Skeletal muscle tissue (tissue), 3 donors: ENCODE measurements at regions not wholly inside any gene's neighbourhood (a gene's known extent, or its start where the extent isn't known, plus 50 kb on each side); places are given as distances from the start of the nearest gene placed in this dataset.
"Not testable (repeated sequence)": the region's sequence is repeated elsewhere in the genome, so short reads cannot be mapped to it uniquely, and the experiment has no call there.

ENCODE experiments used
- H3K27ac ChIP-seq: one replicate; pipeline ENCODE4 v1.7.0; 2013; ENCODE audit warnings: mild to moderate bottlenecking, low read depth, low read length, inconsistent platforms
- H3K27me3 ChIP-seq, 3 donors: one replicate each; pipeline ENCODE4 v1.7.0; 2013; ENCODE audit warnings: low read length in 3 of 3; ENCODE audit not compliant: control insufficient read depth in 3 of 3, insufficient read depth in 3 of 3
- H3K36me3 ChIP-seq, 3 donors: one replicate each; pipeline ENCODE4 v1.7.0; 2013; ENCODE audit warnings: low read length in 3 of 3; ENCODE audit not compliant: control insufficient read depth in 3 of 3, insufficient read depth in 3 of 3
- H3K4me1 ChIP-seq, 3 donors: one replicate each; pipeline ENCODE4 v1.7.0; 2013; ENCODE audit warnings: low read length in 3 of 3, mild to moderate bottlenecking in 3 of 3; ENCODE audit not compliant: control insufficient read depth in 3 of 3, insufficient read depth in 3 of 3
- H3K4me3 ChIP-seq, 3 donors: one replicate each; pipeline ENCODE4 v1.7.0; 2013; ENCODE audit warnings: low read length in 3 of 3
- H3K9ac ChIP-seq, 3 donors: one replicate each; pipeline ENCODE4 v1.7.0; 2013; ENCODE audit warnings: low read length in 3 of 3, mild to moderate bottlenecking in 3 of 3, moderate library complexity in 2 of 3, low read depth in 1 of 3
- H3K9me3 ChIP-seq, 3 donors: one replicate each; pipeline ENCODE4 v1.7.0; 2013; ENCODE audit warnings: low read length in 3 of 3; ENCODE audit not compliant: control insufficient read depth in 3 of 3
- donor health status: Osteomylitis.

- H3K27me3 ChIP-seq: no peaks in the 10 kb centered on the region
- H3K36me3 ChIP-seq: no peaks in the 10 kb centered on the region
- H3K4me3 ChIP-seq: no peak overlapping the region
- H3K9ac ChIP-seq: no peak overlapping the region
- no peaks in the 10 kb centered on the region for H3K9me3 ChIP-seq
- no peak overlapping the region for H3K27ac ChIP-seq
- no peaks in the 10 kb centered on the region for H3K4me1 ChIP-seq
Measured at GRCh38 chr2:150679456-150680120, 192.1 kb upstream of the RND3 start.

GRCh38 chr2:150677551-150677950 is 190.1 kb upstream of the RND3 start:
- Histone ChIP-seq H3K36me3 (no peaks in the 10 kb centered on the region), H3K4me1 (no peaks in the 10 kb centered on the region), H3K9ac (no peak overlapping the region), H3K4me3 (no peak overlapping the region), H3K9me3 (no peaks in the 10 kb centered on the region), H3K27me3 (no peaks in the 10 kb centered on the region), H3K27ac (no peak overlapping the region)

GRCh38 chr2:150676747-150677383 is 189.4 kb upstream of the RND3 start:
- H3K4me3 ChIP-seq: no peak overlapping the region
- H3K36me3 ChIP-seq: no peaks in the 10 kb centered on the region
- H3K9me3 ChIP-seq: no peaks in the 10 kb centered on the region
- no peak overlapping the region for H3K27ac ChIP-seq
- H3K4me1 ChIP-seq: no peaks in the 10 kb centered on the region
- H3K9ac ChIP-seq: no peak overlapping the region
- no peaks in the 10 kb centered on the region for H3K27me3 ChIP-seq

GRCh38 chr2:150675807-150676206 is 188.3 kb upstream of the RND3 start:
- Histone ChIP-seq H3K27me3 (no peaks in the 10 kb centered on the region), H3K36me3 (no peaks in the 10 kb centered on the region), H3K4me3 (no peak overlapping the region), H3K27ac (no peak overlapping the region), H3K4me1 (no peaks in the 10 kb centered on the region), H3K9me3 (no peaks in the 10 kb centered on the region), H3K9ac (no peak overlapping the region)

GRCh38 chr2:150674283-150674682 is 186.8 kb upstream of the RND3 start:
- Histone ChIP-seq H3K36me3 (no peaks in the 10 kb centered on the region), H3K9ac (no peak overlapping the region), H3K27ac (no peak overlapping the region), H3K9me3 (no peaks in the 10 kb centered on the region), H3K4me1 (no peaks in the 10 kb centered on the region), H3K4me3 (no peak overlapping the region), H3K27me3 (no peaks in the 10 kb centered on the region)

- no peaks in the 10 kb centered on the region for H3K27me3 ChIP-seq
- H3K9ac ChIP-seq: no peak overlapping the region
- no peaks in the 10 kb centered on the region for H3K36me3 ChIP-seq
- H3K27ac ChIP-seq: no peak overlapping the region
- no peaks in the 10 kb centered on the region for H3K9me3 ChIP-seq
- H3K4me3 ChIP-seq: no peak overlapping the region
- no peaks in the 10 kb centered on the region for H3K4me1 ChIP-seq
Measured at GRCh38 chr2:150672311-150672710, 184.8 kb upstream of the RND3 start.

- no peak overlapping the region for H3K9ac ChIP-seq
- H3K27ac ChIP-seq: no peak overlapping the region
- H3K9me3 ChIP-seq: no peaks in the 10 kb centered on the region
- H3K4me1 ChIP-seq: no peaks in the 10 kb centered on the region
- H3K36me3 ChIP-seq: no peaks in the 10 kb centered on the region
- no peaks in the 10 kb centered on the region for H3K27me3 ChIP-seq
- H3K4me3 ChIP-seq: no peak overlapping the region
Measured at GRCh38 chr2:150669492-150669891, 182.0 kb upstream of the RND3 start.

GRCh38 chr2:150667039-150667438 is 179.6 kb upstream of the RND3 start:
- H3K9me3 ChIP-seq, H3K4me1 ChIP-seq, H3K27ac ChIP-seq, H3K4me3 ChIP-seq, H3K9ac ChIP-seq, H3K27me3 ChIP-seq, H3K36me3 ChIP-seq: not testable (repeated sequence)

- H3K27me3 ChIP-seq: no peaks in the 10 kb centered on the region
- H3K9ac ChIP-seq: no peak overlapping the region
- no peaks in the 10 kb centered on the region for H3K36me3 ChIP-seq
- no peak overlapping the region for H3K4me3 ChIP-seq
- H3K9me3 ChIP-seq: no peaks in the 10 kb centered on the region
- no peaks in the 10 kb centered on the region for H3K4me1 ChIP-seq
- no peak overlapping the region for H3K27ac ChIP-seq
Measured at GRCh38 chr2:150663143-150663542, 175.7 kb upstream of the RND3 start.

GRCh38 chr2:150656002-150656401 is 168.5 kb upstream of the RND3 start:
- H3K9ac ChIP-seq: no peak overlapping the region
- H3K9me3 ChIP-seq: no peaks in the 10 kb centered on the region
- no peaks in the 10 kb centered on the region for H3K4me1 ChIP-seq
- no peak overlapping the region for H3K27ac ChIP-seq
- H3K4me3 ChIP-seq: no peak overlapping the region
- H3K36me3 ChIP-seq: no peaks in the 10 kb centered on the region
- no peaks in the 10 kb centered on the region for H3K27me3 ChIP-seq
